GM19043 (cell line): ENCODE measurements at regions not wholly inside any gene's neighbourhood (a gene's known extent, or its start where the extent isn't known, plus 50 kb on each side); places are given as distances from the start of the nearest gene placed in this dataset.
"Not testable (repeated sequence)": the region's sequence is repeated elsewhere in the genome, so short reads cannot be mapped to it uniquely, and the experiment has no call there.

Experiments
- ATAC-seq: cut with Tn5 transposase; IDR thresholded peaks from one replicate; pipeline ENCODE4 v1.9.1; 2021; ENCODE audit warnings: low read depth; ENCODE audit not compliant: unreplicated experiment

DNA sequence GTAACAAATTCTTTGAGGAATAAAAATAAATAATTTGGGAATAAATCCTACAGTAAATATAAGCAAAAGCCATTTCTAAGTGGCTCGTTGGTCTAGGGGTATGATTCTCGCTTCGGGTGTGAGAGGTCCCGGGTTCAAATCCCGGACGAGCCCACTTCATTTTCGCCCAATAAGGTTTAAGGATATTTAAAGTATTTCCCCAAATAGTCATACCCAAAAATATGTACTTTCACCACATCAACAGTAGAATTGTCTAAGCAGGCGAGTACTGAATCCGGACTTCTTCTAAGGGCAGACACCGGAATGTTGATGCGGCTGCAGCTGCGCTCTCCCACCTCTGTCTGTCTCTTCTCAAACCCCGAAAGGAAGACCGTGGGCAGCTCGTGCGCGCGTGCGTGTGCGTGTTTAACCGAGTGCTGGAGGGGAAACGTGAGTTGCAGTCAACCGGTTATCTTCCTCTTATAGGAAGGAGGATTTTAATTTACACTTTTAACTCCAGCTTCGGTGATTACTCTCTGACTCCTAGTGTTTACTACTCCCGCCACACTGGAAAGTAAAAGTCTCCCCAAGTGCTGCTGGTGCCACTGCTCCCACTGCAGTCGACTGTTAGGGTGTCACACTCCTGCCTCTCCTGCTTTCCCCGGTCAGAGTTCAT is 155.7 kb upstream of the PRSS16 start:
- ATAC-seq, result no peak

- no peak for ATAC-seq
These were observed 155.2 kb upstream of the PRSS16 start for GRCh38 chr6:27092316-27092692.

DNA sequence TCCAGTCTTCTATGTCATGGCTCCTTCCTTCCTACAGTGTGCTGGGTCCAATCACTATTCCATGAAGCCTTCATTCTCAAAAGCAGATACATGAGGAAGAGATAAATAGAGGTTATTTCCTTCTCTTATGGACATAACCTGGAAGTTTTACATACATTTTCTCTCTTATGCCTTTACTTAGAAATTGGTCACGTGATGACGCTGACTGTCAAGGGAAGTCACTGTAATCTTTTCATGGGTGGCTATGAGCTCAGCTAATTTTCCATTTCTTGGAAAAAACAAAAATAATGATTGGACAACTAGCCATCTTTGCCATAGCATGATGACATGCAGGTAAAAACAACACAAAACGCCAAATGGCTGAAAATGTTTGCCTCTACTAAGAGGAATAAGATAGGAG is 151.6 kb upstream of the PRSS16 start:
- no peak for ATAC-seq

- no peak for ATAC-seq
These were observed 150.5 kb upstream of the PRSS16 start for GRCh38 chr6:27096834-27097511.

DNA sequence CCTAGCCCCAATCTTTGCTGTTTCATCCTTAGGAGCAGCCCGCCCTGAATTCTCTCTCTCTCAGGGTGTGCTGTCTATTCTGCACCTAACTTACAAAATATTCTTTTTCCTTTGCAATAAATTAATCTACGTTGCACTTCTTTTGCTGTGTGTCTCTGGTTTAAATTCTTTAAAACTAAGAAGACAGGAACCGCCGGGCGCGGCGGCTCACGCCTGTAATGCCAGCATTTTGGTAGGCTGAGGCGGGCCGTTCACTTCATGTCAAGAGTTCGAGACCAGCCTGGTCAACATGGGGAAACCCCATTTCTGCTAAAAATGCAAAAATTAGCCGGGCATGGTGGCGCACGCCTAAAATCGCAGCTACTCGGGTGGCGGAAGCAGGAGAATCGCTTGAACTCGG is 148.5 kb upstream of the PRSS16 start:
- ATAC-seq, result no peak

DNA sequence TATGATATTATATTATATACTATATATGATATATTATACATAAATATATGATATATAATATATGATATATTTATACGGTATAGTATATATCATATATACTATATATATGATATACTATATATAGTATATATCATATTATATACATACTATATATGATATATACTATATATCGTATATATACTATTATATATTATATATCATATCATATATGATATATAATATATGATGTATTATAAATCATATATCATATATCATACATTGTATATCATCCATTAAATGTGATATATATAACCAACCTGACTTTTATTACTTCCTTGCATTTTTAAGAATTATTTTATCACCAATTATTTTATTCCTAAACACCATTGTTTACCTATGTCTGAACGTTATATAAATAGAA is 146.6 kb upstream of the PRSS16 start:
- no peak for ATAC-seq

GRCh38 chr6:27101824-27102223 is 145.7 kb upstream of the PRSS16 start:
- ATAC-seq, result no peak

- ATAC-seq, result no peak
These were observed 141.1 kb upstream of the PRSS16 start for GRCh38 chr6:27106382-27106781.

GRCh38 chr6:27111743-27112142 is 135.8 kb upstream of the PRSS16 start:
- ATAC-seq, result no peak

GRCh38 chr6:27112974-27113373 is 134.5 kb upstream of the PRSS16 start:
- no peak for ATAC-seq

- no peak for ATAC-seq
These were observed 128.2 kb upstream of the PRSS16 start for GRCh38 chr6:27119329-27119728.

DNA sequence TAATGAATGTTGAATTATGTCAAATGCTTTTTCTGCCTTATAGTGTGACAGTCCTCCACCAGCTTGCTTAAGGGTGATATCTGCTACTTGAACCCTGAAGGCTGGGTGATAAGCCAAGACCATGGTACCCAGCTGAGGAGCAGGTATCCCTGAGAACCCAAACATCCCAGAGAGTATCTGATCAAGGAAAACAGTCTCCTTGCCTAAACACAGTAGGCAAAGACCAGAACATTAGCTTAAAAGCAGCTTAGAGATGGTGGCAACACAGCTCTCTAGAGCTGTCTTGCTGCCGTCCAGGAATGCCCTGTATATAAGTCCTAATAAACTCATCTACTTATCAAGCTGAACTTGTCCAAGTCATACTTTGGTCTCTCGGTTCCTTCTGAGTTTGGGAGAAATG is 127.7 kb upstream of the PRSS16 start:
- no peak for ATAC-seq

- no peak for ATAC-seq
These were observed 125.9 kb upstream of the PRSS16 start for GRCh38 chr6:27121640-27122039.

DNA sequence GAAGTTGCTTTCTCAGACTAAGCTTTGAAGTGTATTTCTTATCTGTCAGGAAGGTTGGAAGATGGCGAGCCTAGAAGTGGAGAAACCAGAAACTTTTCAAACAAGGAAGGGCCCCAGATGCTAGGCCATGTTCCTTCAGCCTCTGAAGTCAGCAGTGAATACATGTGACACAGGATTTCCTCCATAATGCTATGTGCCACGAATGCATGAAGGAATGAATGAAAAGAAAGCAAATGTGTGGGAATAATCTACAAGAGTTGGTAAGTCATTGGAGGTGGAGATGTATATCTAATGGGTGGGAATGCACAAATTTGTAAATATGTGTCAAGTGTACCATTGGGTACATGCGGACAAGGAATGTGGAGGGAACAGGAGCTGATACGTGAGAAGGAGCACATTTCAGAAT is 123.2 kb upstream of the PRSS16 start:
- ATAC-seq, result no peak

GRCh38 chr6:27126046-27126814 is 121.3 kb upstream of the PRSS16 start:
- ATAC-seq, result no peak

GRCh38 chr6:27126815-27127537 is 120.5 kb upstream of the PRSS16 start:
- no peak for ATAC-seq

- ATAC-seq, result not testable (repeated sequence)
These were observed 119.6 kb upstream of the PRSS16 start for GRCh38 chr6:27127874-27128273.

GRCh38 chr6:27128311-27129094 is 119.0 kb upstream of the PRSS16 start:
- ATAC-seq, result no peak

DNA sequence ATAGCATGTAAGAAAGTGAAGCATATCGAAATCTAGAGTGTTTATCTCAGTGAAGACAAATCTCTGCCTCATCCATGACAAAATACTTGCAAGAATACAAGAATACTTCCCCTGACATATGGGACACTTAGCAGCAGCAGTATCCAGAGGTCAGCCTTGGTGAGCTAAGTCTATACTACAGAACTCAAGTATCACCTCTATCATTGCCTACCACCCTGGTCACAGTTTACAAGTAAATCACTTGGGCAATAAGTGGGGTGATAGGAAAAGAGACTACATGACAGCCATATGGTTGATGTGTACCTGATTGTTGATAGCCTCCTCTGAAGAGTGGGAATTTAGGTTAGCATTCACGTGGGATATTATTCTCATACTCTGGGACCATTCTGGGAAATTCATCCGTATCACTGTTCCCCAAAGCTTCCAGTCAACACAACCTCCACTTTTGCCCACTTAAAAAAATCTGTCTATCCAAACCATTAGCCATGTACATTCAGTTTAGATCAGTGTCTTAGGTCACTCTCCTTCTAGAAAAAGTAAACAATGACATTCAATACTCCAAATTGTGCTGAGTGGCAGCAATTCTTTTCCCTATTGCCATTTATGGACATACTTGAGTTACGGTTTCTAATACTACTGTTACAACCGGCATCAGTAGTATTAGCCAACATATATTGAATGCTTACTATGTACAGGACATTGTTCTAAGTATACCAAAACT is 118.2 kb upstream of the PRSS16 start:
- no peak for ATAC-seq

DNA sequence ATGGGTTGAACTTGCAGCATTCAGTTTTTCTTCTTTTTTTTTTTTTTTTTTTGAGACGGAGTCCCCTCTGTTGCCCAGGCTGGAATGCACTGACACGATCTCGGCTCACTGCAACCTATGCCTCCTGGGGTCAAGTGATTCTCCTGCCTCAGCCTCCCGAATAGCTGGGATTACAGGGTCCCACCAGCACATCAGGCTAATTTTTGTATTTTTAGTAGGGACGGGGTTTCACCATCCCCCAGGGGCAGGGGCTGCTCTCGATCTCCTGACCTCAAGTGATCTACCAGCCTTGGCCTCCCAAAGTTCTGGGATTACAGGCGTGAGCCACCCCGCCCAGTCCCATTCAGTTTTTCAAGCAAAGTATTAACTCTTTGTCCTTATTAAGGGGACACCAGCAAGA is 117.6 kb upstream of the PRSS16 start:
- ATAC-seq, result no peak
